ENCODE measurements at regions not wholly inside any gene's neighbourhood (a gene's known extent, or its start where the extent isn't known, plus 50 kb on each side); places are given as distances from the start of the nearest gene placed in this dataset.

DNA sequence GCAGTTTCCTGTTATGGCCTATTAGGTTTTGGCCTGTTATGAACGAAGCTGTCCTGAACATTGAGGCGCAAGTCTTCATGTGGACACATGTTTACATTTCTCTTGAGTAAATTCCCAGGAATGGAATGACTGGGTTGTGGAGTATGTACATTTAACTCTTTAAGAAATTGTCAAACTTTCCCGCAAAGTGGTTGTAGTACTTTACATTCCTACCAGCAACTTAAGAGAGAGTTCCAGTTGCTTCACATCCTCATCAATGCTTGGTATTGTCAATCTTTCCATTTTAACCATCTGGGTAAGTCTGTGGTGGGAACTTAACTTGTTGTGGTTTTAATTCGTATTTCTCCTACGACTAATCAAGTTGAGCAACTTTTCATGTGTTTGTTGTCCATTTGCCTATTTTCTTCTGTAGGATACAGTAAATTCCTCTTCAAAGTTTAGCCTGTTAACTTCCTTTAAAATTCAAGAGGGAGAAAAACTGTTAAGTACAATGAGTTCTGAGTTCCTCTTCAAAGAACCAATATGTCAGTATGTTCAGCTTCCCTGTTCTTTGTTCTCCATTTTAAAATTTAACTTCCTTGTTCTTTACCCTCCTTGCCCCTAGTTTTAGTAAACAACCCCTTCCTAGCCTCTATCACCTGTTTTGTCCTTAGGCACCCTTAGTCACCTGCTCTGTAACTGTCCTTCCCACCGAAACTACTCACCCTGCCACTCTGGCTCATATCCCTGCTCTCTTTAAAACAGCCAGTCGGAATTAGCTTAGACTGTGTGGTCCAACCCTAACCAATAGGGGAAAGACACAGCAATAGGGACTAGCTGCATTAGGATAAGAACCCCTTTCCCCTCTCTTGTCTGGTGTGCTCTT lies 74.0 kb downstream of the FAM241B start:
- TF ChIP-seq, protein P1, sequence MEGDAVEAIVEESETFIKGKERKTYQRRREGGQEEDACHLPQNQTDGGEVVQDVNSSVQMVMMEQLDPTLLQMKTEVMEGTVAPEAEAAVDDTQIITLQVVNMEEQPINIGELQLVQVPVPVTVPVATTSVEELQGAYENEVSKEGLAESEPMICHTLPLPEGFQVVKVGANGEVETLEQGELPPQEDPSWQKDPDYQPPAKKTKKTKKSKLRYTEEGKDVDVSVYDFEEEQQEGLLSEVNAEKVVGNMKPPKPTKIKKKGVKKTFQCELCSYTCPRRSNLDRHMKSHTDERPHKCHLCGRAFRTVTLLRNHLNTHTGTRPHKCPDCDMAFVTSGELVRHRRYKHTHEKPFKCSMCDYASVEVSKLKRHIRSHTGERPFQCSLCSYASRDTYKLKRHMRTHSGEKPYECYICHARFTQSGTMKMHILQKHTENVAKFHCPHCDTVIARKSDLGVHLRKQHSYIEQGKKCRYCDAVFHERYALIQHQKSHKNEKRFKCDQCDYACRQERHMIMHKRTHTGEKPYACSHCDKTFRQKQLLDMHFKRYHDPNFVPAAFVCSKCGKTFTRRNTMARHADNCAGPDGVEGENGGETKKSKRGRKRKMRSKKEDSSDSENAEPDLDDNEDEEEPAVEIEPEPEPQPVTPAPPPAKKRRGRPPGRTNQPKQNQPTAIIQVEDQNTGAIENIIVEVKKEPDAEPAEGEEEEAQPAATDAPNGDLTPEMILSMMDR (IDR thresholded peaks at IDR 0.05): no peak
- TF ChIP-seq POLR2A (IDR thresholded peaks at IDR 0.05) (no peak), POLR2AphosphoS5 (IDR thresholded peaks at IDR 0.05) (no peak)
